SK-N-MC (cell line): ENCODE measurements at regions not wholly inside any gene's neighbourhood (a gene's known extent, or its start where the extent isn't known, plus 50 kb on each side); places are given as distances from the start of the nearest gene placed in this dataset.

ENCODE experiments used
- EZH2 ChIP-seq: fragments of 200-600 bp; sonication (generic); IDR thresholded peaks from one replicate; pipeline ENCODE4 v1.6.1; 2017; ENCODE audit warnings: antibody characterized with exemption
- FOXP2 ChIP-seq: optimal IDR thresholded peaks from 2 replicates; pipeline ENCODE3; 2011; ENCODE audit warnings: mild to moderate bottlenecking, moderate library complexity; ENCODE audit not compliant: insufficient read depth; ENCODE audit errors: extremely low read length, control extremely low read depth
- POLR2AphosphoS5 ChIP-seq: IDR thresholded peaks from 2 replicates; pipeline ENCODE4 v1.6.1; 2012; ENCODE audit warnings: mild to moderate bottlenecking, low read depth, low read length, borderline replicate concordance

DNA sequence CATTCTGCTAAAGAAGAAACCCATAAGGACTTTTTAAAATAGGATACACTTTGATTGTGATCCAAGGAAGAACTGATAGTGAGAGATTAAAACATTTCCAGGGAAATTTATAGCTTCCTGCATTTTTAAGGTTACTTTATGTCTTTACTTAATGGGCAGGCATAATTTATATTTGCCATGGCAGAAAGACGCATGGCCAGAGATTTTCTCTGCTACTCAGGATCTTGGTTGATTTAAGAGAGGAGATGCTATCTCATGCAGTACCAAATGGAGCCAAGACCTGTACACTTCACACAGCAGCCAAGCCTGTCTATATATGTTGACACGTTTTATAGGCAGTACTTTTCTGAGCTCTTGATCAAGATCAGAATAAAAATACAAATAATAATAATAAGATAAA is 60.9 kb upstream of the NT5C1B start:
- TF ChIP-seq POLR2AphosphoS5 (no peak), EZH2 (no peak), FOXP2 (no peak)
